RKO (cell line): ENCODE measurements at regions not wholly inside any gene's neighbourhood (a gene's known extent, or its start where the extent isn't known, plus 50 kb on each side); places are given as distances from the start of the nearest gene placed in this dataset.

Experiments
- DNase-seq: peaks from one replicate; pipeline ENCODE4 v3.0.0-alpha.2; 2016; ENCODE audit warnings: low spot score

DNA sequence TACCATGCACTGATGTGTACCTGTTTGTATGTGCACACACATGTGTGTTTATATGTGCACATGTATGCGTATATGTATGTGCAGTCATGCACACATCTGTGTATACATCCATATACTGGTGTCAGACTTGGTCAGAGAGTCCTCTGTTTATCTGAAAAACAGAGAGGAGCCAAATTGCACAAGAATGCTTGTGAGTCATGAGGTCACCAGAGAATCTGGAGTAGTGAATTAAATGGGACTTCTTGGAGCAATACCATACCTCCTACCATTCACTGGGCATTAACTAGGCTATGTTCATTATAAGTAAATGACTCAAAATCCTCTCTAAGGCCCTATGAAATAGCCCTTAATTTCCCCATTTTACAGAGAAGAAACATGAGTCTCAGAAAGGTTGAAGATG, 272.1 kb upstream of the C1orf87 start:
- DNase-seq = no peak

DNA sequence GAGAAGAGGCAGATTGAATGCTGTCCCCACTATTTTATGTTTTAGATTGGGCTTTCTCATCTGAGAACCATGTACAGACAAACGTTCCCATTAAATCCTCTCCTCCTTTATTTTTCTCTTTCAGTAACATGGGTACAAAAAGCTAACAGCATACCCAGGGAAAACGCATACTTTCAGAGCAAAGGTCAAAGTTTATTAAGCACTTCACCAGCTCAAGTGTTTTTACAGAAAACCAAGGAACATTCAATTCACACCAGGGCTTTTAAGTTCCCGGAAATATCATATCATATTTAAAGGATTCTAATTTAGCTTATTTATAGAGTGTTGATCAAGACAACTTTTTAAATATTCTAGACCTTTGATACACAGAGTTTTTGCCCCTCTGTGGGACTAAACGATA, 271.5 kb upstream of the C1orf87 start:
- no peak for DNase-seq

DNA sequence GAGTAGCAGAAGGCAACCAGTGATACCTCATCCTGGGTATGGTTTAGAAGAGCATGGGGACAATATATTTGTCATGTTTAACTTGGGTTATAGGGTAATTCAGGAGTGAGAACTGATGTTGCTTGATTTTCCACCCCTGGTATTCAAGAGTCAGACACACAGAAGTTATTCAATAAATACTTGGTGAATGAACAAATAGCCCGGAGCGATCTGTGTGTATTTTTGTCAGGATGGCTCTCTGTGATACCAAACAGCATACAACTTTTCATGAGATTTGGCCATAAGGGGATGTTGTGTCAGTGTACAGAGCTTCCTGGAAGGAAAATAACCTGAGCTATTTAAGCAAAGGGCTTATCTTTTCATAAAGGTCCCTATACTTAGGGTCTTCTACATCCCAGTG, 270.2 kb upstream of the C1orf87 start:
- no peak for DNase-seq

DNA sequence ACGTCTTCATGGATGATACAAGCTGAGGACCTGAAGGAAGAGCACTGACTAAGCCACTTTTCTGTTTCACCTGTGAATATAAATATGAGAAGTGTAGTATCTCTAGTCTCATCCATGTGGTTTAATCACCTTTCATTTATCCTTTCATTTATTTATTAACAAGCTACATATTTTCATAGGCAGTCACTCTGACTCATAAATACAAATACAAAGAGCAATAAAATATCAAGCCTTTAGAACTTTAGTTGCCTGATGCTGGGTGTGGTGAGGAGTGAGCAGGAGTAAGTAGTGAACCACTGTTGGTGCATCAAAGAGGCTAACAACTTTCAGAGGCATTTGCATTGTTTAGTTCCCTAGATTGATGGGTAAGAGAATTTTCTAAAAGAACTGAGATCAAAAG, 269.0 kb upstream of the C1orf87 start:
- DNase-seq = no peak

DNA sequence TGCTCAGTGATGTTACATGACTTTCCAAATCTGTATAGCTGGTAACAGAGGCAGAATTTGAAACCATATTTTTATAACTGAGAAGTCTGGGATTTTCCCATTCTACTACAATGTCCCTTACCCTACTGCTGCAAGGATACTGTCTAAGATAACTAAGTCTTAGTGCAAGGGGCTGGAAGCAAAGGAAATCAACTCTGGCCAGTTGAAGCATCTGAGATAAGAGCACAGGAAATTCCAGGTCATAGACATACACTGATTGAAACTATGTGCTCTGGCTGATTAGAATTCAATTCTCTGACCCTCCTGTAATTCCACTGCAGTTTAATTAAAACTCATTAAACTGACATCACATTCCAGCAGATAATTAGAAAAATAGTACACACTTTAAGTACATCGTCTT, 267.7 kb upstream of the C1orf87 start:
- no peak for DNase-seq

DNA sequence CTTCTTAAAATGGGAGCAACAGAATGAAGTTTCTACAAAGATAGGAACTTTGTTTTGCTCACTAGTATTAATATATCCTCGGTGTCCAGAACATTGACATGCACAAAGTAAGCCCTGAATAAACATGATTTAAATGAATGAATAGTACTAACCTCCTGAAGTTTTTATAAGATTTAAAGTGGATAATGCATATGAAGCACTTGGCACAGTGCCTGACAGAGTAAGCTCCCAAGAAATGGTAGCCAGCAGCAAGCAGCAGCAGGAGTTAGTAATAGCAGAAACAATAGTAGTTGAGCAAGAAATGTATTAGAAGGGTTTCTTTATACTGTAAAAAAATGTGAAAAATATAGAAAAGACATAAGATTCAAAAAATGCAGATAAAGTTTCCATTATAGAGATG, 258.1 kb upstream of the C1orf87 start:
- DNase-seq = no peak

DNA sequence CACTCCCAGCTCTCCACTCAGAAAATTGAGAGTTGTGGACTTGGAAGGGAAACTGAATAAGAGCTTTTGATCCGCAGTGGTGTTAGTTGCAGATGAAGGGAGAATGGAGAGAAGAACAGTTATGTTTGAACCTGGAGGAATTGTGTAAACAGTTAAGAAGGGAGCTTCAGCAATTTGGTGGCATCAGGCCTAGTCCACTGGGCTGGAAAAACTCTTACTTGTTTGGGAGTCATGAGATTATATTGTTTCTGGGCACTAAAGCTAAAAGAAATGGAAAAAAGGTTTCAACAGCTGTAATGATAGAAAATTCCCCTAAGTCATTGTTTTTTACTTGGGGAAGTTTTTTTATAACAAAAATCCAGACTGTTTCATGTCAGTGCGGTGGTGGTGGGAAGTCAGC, 256.1 kb upstream of the C1orf87 start:
- DNase-seq = no peak

DNA sequence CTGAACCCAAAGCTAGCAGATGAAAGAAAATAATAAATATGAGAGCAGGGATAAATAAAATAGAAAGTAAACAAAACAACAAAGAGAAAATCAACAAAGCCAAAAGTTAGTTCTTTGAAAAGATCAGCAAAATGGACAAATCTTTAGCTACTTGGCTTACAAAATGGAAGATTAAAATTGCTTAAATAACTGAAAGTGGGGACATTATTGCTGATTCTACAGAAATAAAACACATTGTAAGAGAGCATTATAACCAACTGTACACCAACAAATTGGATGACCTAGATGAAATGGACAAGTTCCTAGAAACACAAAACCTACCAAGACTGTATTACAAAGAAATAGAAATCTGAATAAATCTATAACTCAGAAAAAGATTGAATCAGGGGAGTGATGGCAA, 238.3 kb upstream of the C1orf87 start:
- DNase-seq = no peak

DNA sequence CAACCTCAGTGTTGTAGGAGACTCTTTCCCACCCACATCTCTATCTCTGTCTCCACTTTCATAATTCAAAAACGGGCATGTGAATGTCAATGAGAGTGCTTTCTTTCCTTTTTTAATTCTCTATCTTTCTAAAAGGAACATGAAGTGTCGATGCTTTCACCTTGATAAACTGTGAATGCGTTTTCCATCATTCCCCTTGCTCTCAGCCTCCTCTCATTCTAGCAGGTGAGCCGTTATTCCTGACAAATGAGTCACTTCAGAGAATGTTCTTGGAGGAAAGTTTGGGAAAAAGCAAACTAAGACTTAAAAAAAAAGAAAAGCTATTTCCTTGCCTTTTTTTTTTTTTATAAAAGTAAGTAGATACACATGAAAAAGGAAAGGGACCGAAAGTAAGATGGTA, 226.0 kb upstream of the C1orf87 start:
- DNase-seq = no peak

DNA sequence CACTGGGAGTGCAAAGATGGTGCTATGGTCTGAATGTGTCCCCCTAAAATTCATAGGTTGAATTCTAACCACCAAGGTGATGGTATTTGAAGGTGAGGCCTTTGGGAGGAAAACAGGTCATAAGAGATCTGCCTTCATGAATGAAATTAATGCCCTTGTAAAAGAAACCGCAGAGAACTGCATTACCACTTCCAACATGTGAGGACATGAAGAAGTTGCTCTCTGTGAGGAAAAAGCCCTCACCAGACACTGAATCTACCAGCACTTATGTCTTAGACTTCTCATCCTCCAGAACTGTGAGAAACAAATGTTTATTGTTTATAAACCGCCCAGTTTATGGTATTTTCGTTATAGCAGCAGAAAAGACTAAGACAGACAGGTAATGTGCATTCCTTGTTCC, 224.7 kb upstream of the C1orf87 start:
- no peak for DNase-seq

DNA sequence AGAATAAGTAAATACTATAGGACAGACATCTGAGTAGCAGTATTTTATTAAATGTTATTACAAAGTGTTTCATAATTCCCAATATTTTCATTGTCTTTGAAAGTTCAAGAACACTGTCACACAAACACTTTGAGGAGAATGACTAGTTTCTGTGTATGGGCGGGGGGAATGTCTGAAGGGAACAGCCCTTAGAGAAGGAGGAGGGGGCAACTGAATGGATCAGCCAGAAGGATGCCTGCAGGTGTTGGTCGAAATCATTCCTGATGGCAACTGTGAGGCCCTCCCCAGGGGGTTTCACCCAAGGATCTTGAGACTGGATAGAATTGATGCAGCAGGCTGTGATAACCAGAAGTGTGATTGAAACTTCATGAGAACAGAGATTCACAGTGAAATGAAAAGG, 223.2 kb upstream of the C1orf87 start:
- DNase-seq = no peak

DNA sequence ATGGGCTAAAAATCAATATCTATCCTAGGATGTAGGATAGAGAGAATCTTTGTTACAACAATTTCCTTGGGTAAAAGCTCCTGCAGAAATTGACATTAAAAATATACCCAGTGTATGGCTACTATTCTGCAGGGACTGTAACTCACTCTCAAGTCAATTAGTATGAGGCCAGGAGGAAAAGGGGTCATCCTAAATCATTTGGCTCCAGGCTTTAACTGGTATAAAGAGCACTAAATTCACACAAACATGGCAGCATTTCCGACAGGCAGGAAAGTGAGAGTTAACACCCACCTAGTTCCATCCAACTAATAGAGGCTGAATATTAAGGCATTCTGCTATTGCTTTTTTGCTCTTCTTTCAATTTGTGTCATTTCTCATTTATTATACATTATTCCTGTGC, 218.6 kb upstream of the C1orf87 start:
- no peak for DNase-seq

DNA sequence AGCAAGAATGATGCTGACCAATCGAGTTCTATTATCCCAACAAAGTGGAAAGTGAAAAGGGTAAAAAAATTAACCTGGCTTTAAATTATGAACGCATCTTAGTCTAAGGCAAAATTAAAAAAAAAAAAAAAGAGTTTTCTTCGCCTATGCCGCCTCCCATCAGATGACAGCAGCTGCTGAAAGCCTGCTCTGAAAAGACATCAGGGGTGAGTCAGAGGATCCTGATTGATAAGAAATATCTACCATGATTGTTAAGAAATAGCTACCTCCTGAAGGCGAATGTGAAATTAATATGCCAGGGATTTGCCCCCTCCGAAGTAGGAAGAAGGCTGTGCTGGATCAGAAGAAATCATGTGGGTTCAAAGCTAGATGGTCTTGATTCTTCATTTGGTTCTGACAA, 216.8 kb upstream of the C1orf87 start:
- DNase-seq = no peak

DNA sequence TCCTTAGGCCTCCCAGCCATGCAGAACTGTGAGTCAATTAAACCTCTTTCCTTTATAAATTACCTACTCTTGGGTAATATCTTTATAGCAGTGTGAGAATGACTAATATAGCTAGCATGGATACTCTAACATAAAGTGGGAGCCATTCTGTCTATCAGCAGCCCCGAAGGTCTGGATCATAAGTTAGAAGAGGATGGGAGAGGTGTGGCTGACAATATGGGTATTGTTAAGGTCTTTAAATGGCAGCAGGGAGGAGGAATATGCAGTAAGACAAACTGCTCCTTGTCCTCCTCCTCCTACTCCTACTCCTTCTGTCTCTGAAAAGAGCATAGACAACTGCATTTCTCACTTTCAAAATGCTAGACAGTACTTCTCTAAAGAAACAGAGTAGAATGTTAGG, 214.0 kb upstream of the C1orf87 start:
- no peak for DNase-seq

DNA sequence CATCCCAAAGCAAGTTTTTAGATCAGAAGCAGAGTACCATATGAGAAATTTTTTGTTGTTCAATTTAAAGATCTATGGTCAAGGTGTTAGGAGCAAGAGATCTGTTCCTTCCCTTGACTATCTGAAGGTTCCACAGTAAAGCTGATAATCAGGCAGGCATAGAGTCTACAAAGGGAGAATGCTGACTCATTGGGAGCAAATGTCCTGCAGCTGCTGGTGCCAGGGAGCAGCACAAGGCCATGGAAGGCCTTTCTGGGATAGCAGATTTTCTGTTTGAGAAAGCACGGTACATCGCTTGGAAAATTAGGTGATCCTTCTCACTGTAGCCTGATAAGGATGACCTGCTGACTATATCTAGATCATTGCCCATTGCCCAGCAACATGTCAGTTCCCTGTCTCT, 210.1 kb upstream of the C1orf87 start:
- no peak for DNase-seq

DNA sequence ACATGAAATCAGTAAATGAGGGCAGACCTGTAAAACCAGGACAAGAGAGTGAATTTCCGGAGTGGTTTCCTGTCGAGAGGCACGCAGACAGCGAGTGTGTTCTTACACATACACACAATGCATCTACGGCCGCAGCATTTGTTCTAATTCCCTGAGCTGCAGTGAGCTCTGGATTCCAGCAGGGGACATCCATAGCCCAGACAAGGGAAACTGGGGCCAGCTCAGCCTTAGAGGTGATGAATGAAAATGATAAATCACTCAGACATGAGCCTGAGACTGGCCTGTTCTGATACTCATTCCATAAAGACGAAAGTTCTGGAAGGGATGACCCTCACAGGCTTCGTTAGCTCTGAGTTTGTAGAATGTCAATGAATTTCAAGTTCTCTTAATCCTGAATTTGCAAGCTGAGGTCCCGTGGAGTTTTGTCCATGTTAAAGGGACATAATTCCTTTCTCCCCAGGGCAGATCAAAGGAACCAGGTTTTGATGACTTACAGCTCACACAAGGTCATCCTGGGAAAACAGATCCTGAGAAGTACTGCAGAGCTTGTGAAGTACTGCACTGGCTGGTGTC, 207.9 kb upstream of the C1orf87 start:
- DNase-seq = peak; percentile 83

DNA sequence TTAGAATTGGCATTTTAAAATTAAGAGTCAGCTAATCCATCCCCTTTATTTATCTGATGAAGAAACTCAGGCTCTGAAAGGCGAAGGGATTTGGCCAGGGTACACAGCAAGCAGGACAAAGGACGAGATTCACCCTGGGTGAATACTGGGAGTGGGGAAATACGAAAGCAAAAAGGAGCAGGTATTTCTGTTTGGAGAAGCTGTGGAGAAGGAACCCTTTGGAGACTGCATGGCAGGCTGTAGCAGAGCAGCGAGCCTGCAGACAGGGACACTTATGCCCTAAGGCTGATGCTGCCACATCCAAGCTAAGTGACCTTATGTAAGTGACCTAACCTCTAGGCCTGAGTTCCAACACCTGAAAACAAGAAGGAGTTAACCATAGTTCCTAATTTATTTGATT, 207.2 kb upstream of the C1orf87 start:
- no peak for DNase-seq

DNA sequence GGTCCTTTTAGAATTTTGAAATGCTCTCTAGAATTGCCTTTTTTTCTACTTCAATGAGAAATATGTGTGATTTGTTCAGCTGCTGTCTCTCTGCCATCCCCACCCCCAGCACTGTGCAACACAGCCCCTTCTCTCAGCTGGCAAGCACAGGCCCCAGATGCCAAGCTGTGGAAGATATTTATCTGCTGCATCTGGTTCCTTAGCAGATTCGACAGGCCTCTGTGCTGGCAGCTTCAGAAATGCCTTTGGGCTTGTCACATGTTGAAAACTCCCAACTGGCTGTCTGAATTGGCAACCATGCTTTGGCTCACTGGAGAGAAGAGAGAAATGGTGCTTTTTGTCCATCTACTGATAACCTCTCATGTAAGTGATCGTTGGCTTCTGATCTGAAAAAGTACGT, 206.7 kb upstream of the C1orf87 start:
- DNase-seq = no peak

DNA sequence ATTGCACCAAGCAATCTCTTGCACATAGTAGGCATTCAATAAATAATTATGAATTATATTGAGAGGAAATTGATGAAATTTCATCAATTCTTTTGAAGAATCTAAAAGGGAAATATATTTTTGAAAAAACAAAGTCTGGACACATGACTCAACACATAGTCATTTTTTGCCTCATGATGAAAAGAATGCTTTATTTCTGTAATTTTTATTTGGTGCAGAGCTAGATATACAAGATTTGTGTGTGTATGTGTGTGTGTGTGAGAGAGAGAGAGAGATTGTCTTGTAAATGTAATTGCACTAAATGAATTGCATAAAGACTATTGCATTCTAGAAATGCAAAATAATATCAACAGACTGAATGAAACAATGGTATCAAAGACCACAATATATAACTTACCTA, 206.2 kb upstream of the C1orf87 start:
- no peak for DNase-seq

DNA sequence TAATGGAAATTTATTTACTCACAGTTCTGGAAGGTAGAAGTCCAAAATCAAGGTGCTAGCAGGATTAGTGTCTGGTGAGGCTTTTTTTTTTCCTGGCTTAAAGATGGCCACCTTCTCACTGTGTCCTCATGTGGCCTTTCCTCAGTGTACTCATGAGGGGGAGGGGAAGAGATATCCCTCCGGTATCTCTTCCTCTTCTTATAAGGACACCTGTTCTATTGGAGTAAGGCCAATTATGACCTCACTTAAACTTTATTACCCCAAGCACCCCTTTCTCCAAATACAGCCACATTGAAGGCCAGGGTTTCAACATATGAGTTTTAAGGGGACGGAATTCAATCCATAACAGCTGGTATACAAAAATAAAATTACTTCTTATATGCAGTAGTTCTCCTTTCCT, 203.7 kb upstream of the C1orf87 start:
- DNase-seq = no peak

DNA sequence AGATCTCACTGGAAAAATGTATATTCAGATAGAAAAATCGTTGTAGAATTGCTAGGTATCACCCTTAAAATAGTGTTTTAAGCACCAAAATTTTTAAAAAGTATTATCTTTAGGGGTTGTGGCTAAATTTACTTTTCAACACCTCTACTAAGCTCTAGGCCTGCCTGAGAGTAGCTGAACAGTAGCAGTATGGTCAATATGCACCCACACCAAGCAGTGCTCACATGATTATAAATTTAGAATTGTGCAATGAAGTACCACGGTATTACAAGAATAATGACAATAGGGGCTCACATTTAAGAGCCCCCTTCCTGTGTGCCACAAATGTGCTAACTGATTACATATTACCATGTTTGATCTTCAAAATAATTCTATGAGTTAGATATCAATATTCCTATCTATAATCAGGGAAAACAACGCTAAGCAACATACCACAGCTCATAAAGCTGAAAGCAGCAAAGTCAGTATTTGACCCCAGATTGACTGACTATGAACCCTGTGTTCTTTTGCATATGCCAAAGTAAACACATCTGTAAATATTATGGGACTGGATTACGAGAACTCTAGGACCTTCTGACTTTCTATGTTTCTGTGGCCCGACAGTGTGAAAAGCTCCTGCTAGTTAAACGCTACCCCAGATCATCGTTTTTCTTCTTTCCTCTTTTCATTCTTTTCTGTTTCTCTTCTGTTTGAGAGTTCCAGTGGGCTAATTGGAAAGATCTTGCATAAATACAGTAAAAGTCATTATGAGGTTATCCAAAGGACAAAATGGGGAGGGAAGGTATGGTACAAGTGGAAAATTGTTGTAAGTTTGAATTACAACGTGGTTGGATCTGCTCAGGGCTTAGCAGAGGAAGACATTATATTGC, 201.1 kb upstream of the C1orf87 start:
- DNase-seq = no peak

DNA sequence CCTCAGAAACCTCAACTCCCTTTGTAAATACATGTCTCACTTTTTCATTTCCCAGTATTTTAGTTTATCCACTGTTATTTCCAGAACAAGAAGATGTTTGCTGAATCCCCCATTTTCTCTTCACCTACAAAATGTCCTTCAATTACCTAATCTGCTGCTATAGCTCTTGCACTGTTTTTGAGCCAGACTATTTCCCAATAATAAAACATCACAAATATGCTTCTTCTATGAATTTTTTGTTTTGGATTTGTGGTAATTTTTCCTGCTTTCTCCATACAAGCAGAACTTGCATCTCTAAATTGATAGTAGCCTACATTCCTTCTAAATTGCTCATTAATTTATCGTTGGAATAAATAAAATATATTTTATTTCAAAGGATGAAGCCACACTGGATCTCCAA, 199.6 kb upstream of the C1orf87 start:
- no peak for DNase-seq

DNA sequence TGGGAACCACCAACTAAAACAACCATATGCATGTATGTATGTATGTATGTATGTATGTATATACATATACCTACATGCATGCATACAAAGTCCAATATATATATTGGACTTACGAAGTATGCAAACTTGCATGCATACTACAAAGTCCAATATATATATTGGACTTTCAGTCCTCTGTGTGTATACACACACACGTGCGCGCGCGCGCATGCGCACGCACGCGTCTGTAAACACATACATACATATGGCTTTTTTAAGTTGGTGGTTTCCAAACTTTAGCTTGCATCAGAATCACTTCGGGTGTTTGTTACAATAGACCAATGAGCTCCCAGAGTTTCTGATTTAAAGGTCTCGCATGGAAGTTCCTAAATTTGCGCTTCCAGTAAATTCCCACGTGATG, 197.5 kb upstream of the C1orf87 start:
- no peak for DNase-seq

DNA sequence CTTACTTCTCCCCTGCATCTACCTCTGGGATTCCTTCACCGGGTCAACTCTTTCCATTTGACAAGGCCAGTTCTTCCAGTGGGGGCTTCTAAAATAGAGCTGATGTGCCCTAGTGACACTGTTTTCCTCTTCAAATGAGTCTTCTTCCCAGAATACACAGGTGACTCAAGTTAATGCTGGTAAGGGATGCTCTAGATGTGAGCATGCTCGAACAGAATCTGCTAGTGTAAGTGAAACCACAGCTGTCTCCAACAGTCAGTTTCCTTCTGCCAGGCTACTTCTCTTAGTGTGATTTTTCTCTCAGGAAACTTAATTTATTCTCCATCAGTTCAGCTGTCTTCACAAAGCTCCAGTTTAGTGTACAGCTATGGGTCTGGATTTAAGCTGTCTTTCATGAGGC, 194.9 kb upstream of the C1orf87 start:
- DNase-seq = no peak
